Upper lobe of right lung (tissue), 1 donor: ENCODE measurements at regions not wholly inside any gene's neighbourhood (a gene's known extent, or its start where the extent isn't known, plus 50 kb on each side); places are given as distances from the start of the nearest gene placed in this dataset.
A peak's percentile ranks its signal among the peaks of the same experiment; 100 is the strongest.

ENCODE experiments used
- ATAC-seq: fragments of 200-7000 bp; cut with Tn5 transposase; one replicate; pipeline ENCODE4 v1.9.1; 2020; ENCODE audit warnings: mild to moderate bottlenecking, moderate library complexity
- DNase-seq: peaks from one replicate; pipeline ENCODE4 v3.0.0-alpha.2; 2020
- H3K27ac ChIP-seq: fragments of 200-600 bp; one replicate; pipeline ENCODE4 v1.8.0; 2022
- H3K27me3 ChIP-seq: fragments of 200-600 bp; one replicate; pipeline ENCODE4 v1.8.0; 2022; ENCODE audit warnings: mild to moderate bottlenecking
- H3K36me3 ChIP-seq: fragments of 200-600 bp; one replicate; pipeline ENCODE4 v1.8.0; 2022
- H3K4me1 ChIP-seq: fragments of 200-600 bp; one replicate; pipeline ENCODE4 v1.8.0; 2022
- H3K4me3 ChIP-seq: fragments of 200-600 bp; one replicate; pipeline ENCODE4 v1.8.0; 2022; ENCODE audit warnings: mild to moderate bottlenecking
- H3K9me3 ChIP-seq: fragments of 200-600 bp; one replicate; pipeline ENCODE4 v1.8.0; 2022
- CTCF ChIP-seq: fragments of 200-600 bp; IDR thresholded peaks from one replicate; pipeline ENCODE4 v1.8.0; 2022; ENCODE audit warnings: antibody characterized with exemption
- intact Hi-C: fragments of 100-400 bp; cut with DNase I; formaldehyde crosslinking; loops from one replicate; pipeline ENCODE4 v1.11.0; 2022
- donor health status: DM: no; HTN: yes; CAD: no; lungs with severe emphysema.

- DNase-seq = no peak
- Histone ChIP-seq H3K4me3 (no peak overlapping the region), H3K4me1 (no peaks in the 10 kb centered on the region), H3K27ac (no peak overlapping the region), H3K9me3 (no peaks in the 10 kb centered on the region), H3K36me3 (no peaks in the 10 kb centered on the region), H3K27me3 (no peaks in the 10 kb centered on the region)
- TF ChIP-seq CTCF = no peak
- ATAC-seq = no peak
- intact Hi-C loops = no loop called here
Observed at GRCh38 chr11:91091563-91091962, 868.7 kb upstream of the CHORDC1 start.

DNA sequence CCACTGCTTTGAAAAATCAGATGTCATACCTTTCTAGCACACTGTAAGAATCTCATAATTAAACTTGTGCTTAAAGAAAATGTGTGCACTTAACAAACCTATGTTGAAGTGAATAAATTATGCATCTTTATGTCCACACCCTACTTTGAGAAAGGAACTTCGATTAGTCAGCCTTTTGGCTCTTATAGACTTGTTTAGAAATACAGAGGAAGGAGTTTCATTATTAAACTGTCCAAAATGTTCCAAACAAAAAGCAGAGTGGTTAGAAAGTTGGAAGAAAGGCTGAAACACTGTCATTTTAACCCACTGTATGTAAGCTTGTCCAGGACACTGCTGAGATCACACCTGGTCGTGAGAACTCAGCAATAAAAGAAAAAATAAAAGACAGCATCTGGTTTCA lies 863.2 kb upstream of the CHORDC1 start:
- Histone ChIP-seq H3K27me3 (no peaks in the 10 kb centered on the region), H3K4me3 (no peak overlapping the region), H3K36me3 (no peaks in the 10 kb centered on the region), H3K4me1 (no peaks in the 10 kb centered on the region), H3K9me3 (no peaks in the 10 kb centered on the region), H3K27ac (no peak overlapping the region)
- TF ChIP-seq CTCF = no peak
- DNase-seq (no peak), ATAC-seq (no peak)
- intact Hi-C loops = no loop called here

GRCh38 chr11:91082255-91082654 lies 859.4 kb upstream of the CHORDC1 start:
- Histone ChIP-seq H3K36me3 (no peaks in the 10 kb centered on the region), H3K27ac (no peak overlapping the region), H3K4me1 (no peaks in the 10 kb centered on the region), H3K9me3 (no peaks in the 10 kb centered on the region), H3K27me3 (no peaks in the 10 kb centered on the region), H3K4me3 (no peak overlapping the region)
- no peak for TF ChIP-seq CTCF
- DNase-seq (no peak), ATAC-seq (no peak)
- intact Hi-C loops = no loop called here

- no peaks in the 10 kb centered on the region for H3K36me3 ChIP-seq
- H3K4me1 ChIP-seq = no peaks in the 10 kb centered on the region
- intact Hi-C loops = no loop called here
- ATAC-seq = peak; percentile 34
- H3K27me3 ChIP-seq = no peaks in the 10 kb centered on the region
- H3K27ac ChIP-seq = no peak overlapping the region
- H3K9me3 ChIP-seq = no peaks in the 10 kb centered on the region
- TF ChIP-seq CTCF = no peak
- no peak overlapping the region for H3K4me3 ChIP-seq
- no peak for DNase-seq
Observed at GRCh38 chr11:91081440-91082043, 858.7 kb upstream of the CHORDC1 start.

GRCh38 chr11:91078221-91078620 lies 855.4 kb upstream of the CHORDC1 start:
- no peak for DNase-seq
- H3K9me3 ChIP-seq = no peaks in the 10 kb centered on the region
- H3K4me3 ChIP-seq = no peak overlapping the region
- no peaks in the 10 kb centered on the region for H3K36me3 ChIP-seq
- no peak for TF ChIP-seq CTCF
- H3K4me1 ChIP-seq = no peaks in the 10 kb centered on the region
- no peak overlapping the region for H3K27ac ChIP-seq
- intact Hi-C loops = no loop called here
- ATAC-seq = no peak
- no peaks in the 10 kb centered on the region for H3K27me3 ChIP-seq
